ENCODE measurements at regions not wholly inside any gene's neighbourhood (a gene's known extent, or its start where the extent isn't known, plus 50 kb on each side); places are given as distances from the start of the nearest gene placed in this dataset.
A peak's percentile ranks its signal among the peaks of the same experiment; 100 is the strongest.

DNA sequence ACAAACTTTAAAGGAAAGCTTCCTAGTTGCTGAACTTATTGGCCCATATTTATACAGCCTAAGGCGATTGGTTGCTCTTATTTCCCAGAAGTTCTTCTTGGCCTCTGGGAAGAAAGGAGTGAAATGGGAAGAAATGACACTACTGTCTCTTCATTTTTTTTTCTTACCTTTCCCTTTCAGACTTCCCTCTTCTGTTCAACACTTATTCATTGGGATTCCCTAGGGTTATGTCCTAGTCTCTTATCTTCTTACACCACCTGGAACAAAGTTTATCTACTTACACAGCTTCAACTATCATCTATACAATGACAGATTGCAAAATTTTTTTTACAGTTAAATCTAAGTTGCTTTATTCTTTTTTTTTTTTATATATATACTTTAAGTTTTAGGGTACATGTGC, 68.0 kb downstream of the SNX12 start:
- no peaks in the 10 kb centered on the region for H3K27me3 ChIP-seq (ENCODE audit: control insufficient read depth, insufficient read depth, low read length)

DNA sequence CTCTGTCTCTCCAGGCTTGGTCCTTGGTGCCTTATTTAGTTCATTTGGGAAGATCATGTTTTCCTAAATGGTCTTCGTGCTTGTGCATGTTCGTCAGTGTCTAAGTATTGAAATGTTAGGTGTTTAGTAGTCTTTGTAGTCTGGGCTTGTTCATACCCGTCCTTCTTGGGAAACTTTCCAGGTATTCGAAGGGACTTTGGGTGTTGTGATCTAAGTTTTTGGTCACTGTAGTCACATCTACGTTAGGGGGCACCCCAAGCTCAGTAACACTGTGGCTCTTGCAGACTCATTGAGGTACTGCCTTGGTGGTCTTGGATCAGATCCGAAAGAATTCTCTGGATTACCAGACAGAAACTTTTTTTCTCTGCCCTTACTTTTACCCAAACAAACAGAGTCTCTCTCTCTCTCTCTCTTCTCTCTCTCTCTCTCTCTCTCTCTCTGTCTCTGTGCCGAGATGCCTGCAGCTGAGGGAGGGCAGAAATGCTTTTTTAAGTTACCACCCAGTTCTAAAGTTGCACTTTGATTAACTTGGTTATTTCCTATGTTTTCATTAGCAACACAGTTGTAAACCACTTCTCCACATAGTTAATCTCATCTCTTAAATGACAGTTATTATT, 67.6 kb upstream of the SLC7A3 start:
- 27% methylated on average over 6 of the region's 7 CpGs for WGBS (ENCODE audit: insufficient coverage)
- Histone ChIP-seq H3K27ac (ENCODE audit: low read depth, low read length) (no peak overlapping the region), H3K36me3 (ENCODE audit: control insufficient read depth, insufficient read depth, low read length) (no peaks in the 10 kb centered on the region), H3K4me1 (ENCODE audit: control insufficient read depth, insufficient read depth, low read length) (no peaks in the 10 kb centered on the region), H3K27me3 (ENCODE audit: control insufficient read depth, insufficient read depth, low read length) (no peaks in the 10 kb centered on the region), H3K4me3 (ENCODE audit: low read depth, low read length) (no peak overlapping the region), H3K9me3 (ENCODE audit: control insufficient read depth, insufficient read depth, low read length) (no peaks in the 10 kb centered on the region)
- DNase-seq (ENCODE audit: low read depth in 4 of 6, low spot score in 6 of 6): peak in 5 of 6 donors; percentile 13 to 79 (median 28)

More for the DNA sequence above, 68.0 kb downstream of the SNX12 start:
- Histone ChIP-seq H3K9me3 (ENCODE audit: control insufficient read depth, insufficient read depth, low read length) (no peaks in the 10 kb centered on the region), H3K36me3 (ENCODE audit: control insufficient read depth, insufficient read depth, low read length) (no peaks in the 10 kb centered on the region), H3K4me1 (ENCODE audit: control insufficient read depth, insufficient read depth, low read length) (no peaks in the 10 kb centered on the region), H3K4me3 (ENCODE audit: low read depth, low read length) (no peak overlapping the region), H3K27ac (ENCODE audit: low read depth, low read length) (no peak overlapping the region)
- no peak for DNase-seq (ENCODE audit: low read depth in 4 of 6, low spot score in 6 of 6)
- WGBS (ENCODE audit: insufficient coverage): no CpG with 5 or more reads among the region's 1 CpG

DNA sequence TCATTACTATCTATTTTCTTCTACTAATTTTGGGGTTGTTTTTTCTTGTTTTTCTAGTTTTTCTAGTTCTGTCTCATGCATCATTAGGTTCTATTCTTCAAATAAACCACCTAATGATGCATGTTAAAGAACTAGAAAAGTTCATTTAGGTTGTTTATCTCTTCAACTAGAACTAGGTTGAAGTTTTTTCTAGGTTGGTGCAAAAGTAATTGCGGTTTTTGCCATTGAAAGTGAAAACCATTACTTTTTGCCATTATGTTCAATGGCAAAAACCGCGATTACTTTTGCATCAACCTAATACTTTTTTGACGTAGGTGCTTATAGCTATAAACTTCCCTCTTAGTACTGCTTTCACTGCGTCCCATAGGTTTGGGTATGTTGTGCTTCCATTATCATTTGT, 64.4 kb upstream of the SLC7A3 start:
- no CpG with 5 or more reads among the region's 5 CpGs for WGBS (ENCODE audit: insufficient coverage)

DNA sequence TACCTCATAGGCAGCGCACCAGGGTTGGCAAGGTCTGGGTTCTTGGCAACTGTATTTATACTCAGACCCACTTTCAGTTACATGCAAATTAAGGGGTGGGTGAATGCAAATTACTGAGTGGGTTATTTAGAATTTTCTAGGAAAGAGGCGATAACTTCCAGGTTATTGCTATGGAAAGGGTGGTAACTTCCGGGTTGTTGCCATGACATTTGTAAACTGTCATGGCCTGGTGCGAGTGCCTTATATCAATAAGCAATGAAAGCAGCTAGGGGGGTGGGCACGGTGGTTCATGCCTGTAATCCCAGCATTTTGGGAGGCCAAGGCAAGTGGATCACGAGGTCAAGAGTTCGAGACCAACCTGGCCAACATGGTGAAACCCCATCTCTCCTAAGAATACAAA, 57.5 kb upstream of the SLC7A3 start:
- Histone ChIP-seq H3K4me3 (ENCODE audit: low read depth, low read length) (no peak overlapping the region), H3K36me3 (ENCODE audit: control insufficient read depth, insufficient read depth, low read length) (no peaks in the 10 kb centered on the region), H3K4me1 (ENCODE audit: control insufficient read depth, insufficient read depth, low read length) (no peaks in the 10 kb centered on the region), H3K9me3 (ENCODE audit: control insufficient read depth, insufficient read depth, low read length) (no peaks in the 10 kb centered on the region), H3K27ac (ENCODE audit: low read depth, low read length) (no peak overlapping the region), H3K27me3 (ENCODE audit: control insufficient read depth, insufficient read depth, low read length) (no peaks in the 10 kb centered on the region)
- no peak for DNase-seq (ENCODE audit: low read depth in 4 of 6, low spot score in 6 of 6)
- WGBS (ENCODE audit: insufficient coverage): 81% methylated on average over 6 of the region's 7 CpGs

More for the DNA sequence above, 64.4 kb upstream of the SLC7A3 start:
- Histone ChIP-seq H3K9me3 (ENCODE audit: control insufficient read depth, insufficient read depth, low read length) (no peaks in the 10 kb centered on the region), H3K4me1 (ENCODE audit: control insufficient read depth, insufficient read depth, low read length) (no peaks in the 10 kb centered on the region), H3K36me3 (ENCODE audit: control insufficient read depth, insufficient read depth, low read length) (no peaks in the 10 kb centered on the region), H3K27ac (ENCODE audit: low read depth, low read length) (no peak overlapping the region), H3K27me3 (ENCODE audit: control insufficient read depth, insufficient read depth, low read length) (no peaks in the 10 kb centered on the region), H3K4me3 (ENCODE audit: low read depth, low read length) (no peak overlapping the region)
- no peak for DNase-seq (ENCODE audit: low read depth in 4 of 6, low spot score in 6 of 6)
